Stimulated activated CD4-positive, alpha-beta T cell treated with anti-CD3 and anti-CD28 coated beads, Interleukin-12 subunit alpha, Interleukin-12 subunit beta, amount 100 ng/mL, for 48 hours (primary cell): ENCODE measurements at regions not wholly inside any gene's neighbourhood (a gene's known extent, or its start where the extent isn't known, plus 50 kb on each side); places are given as distances from the start of the nearest gene placed in this dataset.

Source experiments
- DNase-seq, 3 donors: peaks; one replicate each; pipeline ENCODE4 v3.0.0-alpha.2; 2020; ENCODE audit warnings: low read depth in 2 of 3, low spot score in 1 of 3

GRCh38 chr10:106213493-106213892 lies 951.0 kb downstream of the SORCS1 start:
- DNase-seq: no peak

DNA sequence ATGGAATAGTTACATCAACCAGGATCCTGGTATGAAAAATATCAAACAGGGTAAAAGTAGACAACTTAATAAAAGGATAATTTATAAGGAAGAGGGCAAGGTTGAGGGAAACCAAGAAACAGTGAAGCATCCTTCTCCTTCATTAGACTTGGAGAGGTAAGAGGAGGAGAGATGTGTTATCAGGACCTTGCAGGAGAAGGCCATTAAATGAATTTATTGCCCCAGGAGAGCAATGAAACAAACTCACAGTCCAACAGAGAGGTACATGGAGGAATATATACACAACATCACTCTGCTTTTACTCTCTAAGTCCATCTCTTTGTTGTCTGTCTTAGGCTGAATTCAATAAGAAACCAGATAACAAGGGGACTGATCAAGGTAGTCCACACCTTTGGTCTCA lies 966.2 kb downstream of the SORCS1 start:
- no peak for DNase-seq

- DNase-seq: no peak
Observed at GRCh38 chr10:106189292-106189691, 975.2 kb downstream of the SORCS1 start.

GRCh38 chr10:106185951-106186350 lies 978.6 kb downstream of the SORCS1 start:
- no peak for DNase-seq

- DNase-seq: no peak
Observed at GRCh38 chr10:106183041-106183440, 981.5 kb downstream of the SORCS1 start.

GRCh38 chr10:106182542-106182941 lies 982.0 kb downstream of the SORCS1 start:
- no peak for DNase-seq

- no peak for DNase-seq
Observed at GRCh38 chr10:106181501-106181900, 983.0 kb downstream of the SORCS1 start.

DNA sequence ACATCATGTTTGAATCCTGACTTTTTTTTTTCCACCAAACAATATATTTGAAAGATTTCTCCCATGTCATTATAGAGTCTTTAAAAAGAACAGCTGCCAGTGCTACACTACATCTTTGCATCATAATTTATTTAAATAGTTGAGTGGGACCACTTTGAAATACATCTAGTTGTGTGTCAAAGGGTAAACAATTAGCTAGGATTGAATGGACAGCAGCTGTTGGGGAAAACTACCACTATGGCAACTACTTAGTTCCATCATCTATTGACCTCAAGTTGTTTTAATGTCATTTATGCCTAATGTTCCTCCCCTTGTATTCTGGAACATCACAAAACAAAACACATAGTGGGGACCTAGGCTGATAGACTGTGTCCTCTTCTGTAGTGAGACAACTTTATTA lies 985.1 kb downstream of the SORCS1 start:
- no peak for DNase-seq

DNA sequence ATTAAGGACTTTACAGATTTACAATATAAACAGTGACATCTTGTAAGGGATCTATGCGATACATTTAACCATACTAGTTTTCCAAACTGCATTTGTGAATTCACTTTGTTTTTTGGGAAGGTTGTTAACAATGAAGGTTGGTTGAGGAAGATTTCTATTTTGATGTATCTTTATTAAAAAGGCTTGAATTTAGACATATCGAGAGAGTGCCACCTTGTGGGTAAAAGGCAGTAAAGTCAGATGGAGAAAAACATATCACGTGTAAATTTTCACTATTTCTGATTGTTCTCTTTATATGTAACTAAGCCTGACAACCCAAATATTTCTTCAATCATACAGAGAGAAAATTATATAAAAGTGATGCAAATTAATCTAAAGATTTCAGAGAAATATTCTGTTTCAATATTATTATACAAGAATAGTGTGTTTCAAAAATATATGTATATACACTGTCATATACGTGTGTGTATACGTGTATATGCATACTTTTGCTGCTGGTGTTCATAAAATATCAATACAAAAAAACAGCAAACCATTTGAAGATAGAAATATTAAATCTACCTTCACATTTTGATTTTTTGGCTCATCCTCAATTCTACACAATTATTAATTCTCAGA lies 988.6 kb downstream of the SORCS1 start:
- DNase-seq: no peak

DNA sequence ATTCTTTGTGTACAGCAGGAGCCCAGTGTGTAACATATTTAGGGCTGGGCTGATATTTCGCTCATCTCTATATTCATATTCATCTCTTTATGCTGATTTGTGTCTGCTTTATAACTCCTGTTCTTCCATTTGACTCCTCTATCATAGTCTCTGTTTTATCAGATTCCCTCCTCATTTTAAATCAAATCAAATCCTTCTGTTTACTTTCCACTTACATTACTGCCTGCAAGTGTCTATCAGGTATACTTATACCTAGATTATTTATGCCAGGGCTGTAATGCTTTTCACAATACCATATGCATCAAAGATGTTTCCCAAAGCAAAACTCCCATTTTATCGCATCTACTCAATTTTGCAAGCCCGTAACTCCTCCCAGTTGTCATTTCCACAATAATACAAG lies 990.7 kb downstream of the SORCS1 start:
- no peak for DNase-seq

- DNase-seq: no peak
Observed at GRCh38 chr10:106169241-106169640, 995.3 kb downstream of the SORCS1 start.

- no peak for DNase-seq
Observed at GRCh38 chr10:106167946-106168345, 996.6 kb downstream of the SORCS1 start.

DNA sequence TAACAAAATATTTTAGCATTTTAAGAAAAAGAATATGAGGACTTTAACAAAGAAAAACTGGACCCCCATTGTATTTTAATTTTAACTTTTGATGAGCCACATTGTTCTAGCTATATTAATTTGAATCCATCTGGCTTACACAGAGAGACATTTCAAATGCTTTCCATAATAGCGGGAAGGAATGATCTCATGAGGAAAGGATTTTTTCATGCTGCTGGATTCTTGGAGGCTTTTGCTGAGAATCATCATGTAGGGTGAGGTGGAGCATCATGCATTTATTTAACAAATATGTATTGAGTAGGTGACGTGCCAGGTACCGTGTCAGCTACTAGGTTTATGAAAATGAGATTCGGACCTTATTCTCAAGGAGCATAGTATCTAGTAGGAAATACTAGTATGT lies 1006.3 kb downstream of the SORCS1 start:
- DNase-seq: no peak

- DNase-seq: no peak
Observed at GRCh38 chr10:106147021-106147420, 1017.5 kb downstream of the SORCS1 start.

DNA sequence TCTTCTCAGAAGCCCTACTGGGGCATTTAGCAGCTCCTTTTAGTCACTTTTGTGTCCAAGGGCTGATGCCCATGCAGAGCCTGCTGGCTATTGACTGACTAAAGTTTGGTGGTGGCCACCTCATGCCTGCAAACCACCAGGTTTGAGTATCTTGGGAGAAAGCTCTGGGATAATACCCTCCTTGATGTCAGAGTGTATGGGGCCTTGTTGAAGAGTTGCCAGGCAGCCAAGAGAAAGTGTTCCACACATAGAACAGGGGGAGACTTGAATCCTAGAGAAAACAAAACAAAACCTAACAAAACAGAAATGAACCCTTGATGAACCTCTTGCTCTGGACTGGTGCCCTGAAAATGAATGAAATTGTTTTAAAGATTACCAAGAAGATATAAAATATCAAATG lies 1024.6 kb downstream of the SORCS1 start:
- no peak for DNase-seq

DNA sequence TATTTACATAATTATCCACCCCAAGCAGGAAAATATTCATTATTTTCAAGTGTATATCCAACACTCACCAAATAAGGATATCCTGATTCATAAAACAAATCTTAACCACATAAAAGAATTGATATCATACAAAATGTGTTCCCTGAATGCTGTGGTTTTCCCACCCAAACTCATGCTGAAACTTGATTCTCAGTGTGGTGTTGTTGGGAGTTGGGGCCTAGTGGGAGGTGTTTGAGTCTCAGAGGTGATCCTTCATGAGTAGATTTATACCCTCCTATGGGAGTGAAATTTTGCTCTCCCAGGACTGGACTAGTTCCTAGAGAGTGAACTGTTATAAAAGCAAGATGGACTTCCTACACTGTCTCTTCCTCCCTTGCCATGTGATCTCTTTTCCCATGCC lies 1028.3 kb downstream of the SORCS1 start:
- DNase-seq: no peak

DNA sequence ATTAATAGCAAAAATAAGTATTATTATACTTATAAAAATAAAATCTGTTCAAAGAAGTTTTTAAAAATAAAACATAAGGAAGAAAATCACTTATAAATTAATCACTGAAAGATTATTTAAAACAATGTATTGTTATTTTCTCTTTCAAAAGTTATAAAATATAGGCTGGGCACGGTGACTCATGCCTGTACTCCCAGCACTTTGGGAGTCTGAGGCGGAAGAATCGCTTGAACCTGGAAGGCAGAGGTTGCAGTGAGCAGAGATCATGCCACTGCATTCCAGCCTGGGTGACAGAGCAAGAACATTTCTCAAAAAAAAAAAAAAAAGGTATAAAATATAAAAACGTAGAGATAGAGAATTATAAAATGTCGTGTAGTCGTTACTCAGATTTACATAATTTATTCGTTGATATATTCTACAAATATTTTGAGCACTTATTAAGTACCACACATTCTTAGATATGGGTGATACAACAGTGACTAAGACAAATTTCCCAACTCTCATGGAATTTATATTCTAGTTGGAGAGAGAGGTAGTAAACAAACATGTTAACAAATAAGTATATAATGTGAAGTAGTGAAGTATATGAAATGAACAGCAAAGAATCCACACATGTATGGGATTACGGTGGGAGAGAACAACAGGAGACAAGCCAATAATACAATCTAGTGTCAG lies 1030.0 kb downstream of the SORCS1 start:
- no peak for DNase-seq

GRCh38 chr10:106133451-106133850 lies 1031.1 kb downstream of the SORCS1 start:
- no peak for DNase-seq

- no peak for DNase-seq
Observed at GRCh38 chr10:106132956-106133355, 1031.5 kb downstream of the SORCS1 start.

- DNase-seq: no peak
Observed at GRCh38 chr10:106114656-106115186, 1049.8 kb downstream of the SORCS1 start.

- DNase-seq: no peak
Observed at GRCh38 chr10:106111246-106111645, 1053.3 kb downstream of the SORCS1 start.

DNA sequence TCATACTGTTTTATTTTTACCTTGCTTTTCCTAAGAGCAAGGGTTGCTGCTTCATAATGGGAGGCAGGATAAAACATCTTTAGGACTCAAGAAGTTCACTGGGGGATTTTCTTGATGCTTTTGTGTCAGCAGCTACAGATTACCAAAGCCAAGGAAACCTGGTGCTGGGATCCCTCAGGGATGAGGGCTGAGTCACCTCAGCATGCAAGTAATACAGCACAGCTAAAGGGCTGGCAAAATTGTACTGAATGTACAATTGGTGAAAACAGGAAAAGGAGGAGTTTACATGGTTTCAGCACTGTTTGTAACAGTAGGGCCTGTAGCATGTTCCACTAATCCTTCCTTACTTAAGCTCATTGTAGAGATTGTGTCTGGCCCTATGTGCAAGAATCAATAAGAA lies 1056.8 kb downstream of the SORCS1 start:
- DNase-seq: no peak

DNA sequence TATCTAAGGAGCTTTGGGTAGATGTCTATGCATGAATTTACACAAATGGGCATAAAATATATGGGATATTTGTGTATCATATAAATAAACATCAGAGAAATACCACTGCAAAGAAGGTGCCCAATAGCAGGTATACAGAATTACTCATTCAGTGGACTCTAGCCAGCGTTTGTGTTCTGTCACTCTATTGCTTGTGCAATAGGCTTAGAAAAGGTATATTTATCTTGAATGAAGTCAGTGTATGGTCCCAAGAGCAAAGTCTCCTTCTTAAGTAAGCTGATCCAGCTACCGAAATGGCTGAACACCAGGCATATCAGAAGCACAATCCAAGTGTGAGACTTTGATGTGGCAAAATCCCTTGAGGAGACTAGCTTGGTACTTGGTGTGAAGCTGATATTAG lies 1058.4 kb downstream of the SORCS1 start:
- no peak for DNase-seq
